Endothelial cell (in vitro differentiated cells): ENCODE measurements at regions not wholly inside any gene's neighbourhood (a gene's known extent, or its start where the extent isn't known, plus 50 kb on each side); places are given as distances from the start of the nearest gene placed in this dataset.

Source experiments
- DNase-seq: peaks from one replicate; pipeline ENCODE4 v3.0.0; 2021; ENCODE audit warnings: low spot score
- H3K27ac Mint-ChIP-seq: one replicate; pipeline ENCODE4 v1.8.0; 2021; ENCODE audit warnings: mixed read lengths, inconsistent platforms; ENCODE audit not compliant: unreplicated experiment
- H3K27me3 Mint-ChIP-seq: one replicate; pipeline ENCODE4 v1.8.0; 2021; ENCODE audit warnings: mild to moderate bottlenecking, moderate library complexity, mixed read lengths, inconsistent platforms; ENCODE audit not compliant: unreplicated experiment
- H3K36me3 Mint-ChIP-seq: one replicate; pipeline ENCODE4 v1.8.0; 2021; ENCODE audit warnings: mild to moderate bottlenecking, low read depth, mixed read lengths, inconsistent platforms; ENCODE audit not compliant: unreplicated experiment
- H3K4me1 Mint-ChIP-seq: one replicate; pipeline ENCODE4 v1.8.0; 2021; ENCODE audit warnings: mild to moderate bottlenecking, mixed read lengths, inconsistent platforms; ENCODE audit not compliant: unreplicated experiment
- H3K4me3 Mint-ChIP-seq: one replicate; pipeline ENCODE4 v1.8.0; 2021; ENCODE audit warnings: mild to moderate bottlenecking, mixed read lengths, inconsistent platforms; ENCODE audit not compliant: unreplicated experiment
- H3K9me3 Mint-ChIP-seq: one replicate; pipeline ENCODE4 v1.8.0; 2021; ENCODE audit warnings: mixed read lengths, inconsistent platforms; ENCODE audit not compliant: unreplicated experiment
- CTCF ChIP-seq: fragments of 200-600 bp; sonication (generic); IDR thresholded peaks from one replicate; pipeline ENCODE4 v1.5.0; 2021; ENCODE audit warnings: antibody characterized with exemption; ENCODE audit not compliant: unreplicated experiment

DNA sequence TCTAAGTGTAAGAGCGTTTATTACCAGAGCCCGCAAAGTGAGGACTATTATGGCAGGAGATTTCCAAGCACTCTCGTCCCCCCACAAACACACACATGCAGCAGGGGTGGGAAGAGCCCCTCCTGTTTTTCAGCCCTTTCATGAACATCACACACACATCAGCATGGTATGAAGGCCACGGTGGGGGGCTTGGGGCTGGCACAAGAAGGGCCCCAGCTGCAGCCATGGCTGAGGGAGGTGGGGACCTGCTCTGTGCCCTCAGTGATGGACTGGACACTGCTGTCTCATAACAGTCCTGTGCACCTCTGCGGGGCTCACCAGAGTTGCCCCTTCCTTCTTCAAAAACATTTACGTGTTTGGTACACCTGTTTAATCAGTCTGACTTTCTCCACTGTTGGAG, 650.7 kb downstream of the BRD1 start:
- DNase-seq = no peak
- H3K4me1 Mint-ChIP-seq = no peaks in the 10 kb centered on the region
- H3K36me3 Mint-ChIP-seq = no peaks in the 10 kb centered on the region
- no peak overlapping the region for H3K4me3 Mint-ChIP-seq
- no peak overlapping the region for H3K27ac Mint-ChIP-seq
- peaks cover 2% of the 10 kb centered on the region for H3K27me3 Mint-ChIP-seq
- no peak for TF ChIP-seq CTCF
- no peaks in the 10 kb centered on the region for H3K9me3 Mint-ChIP-seq

GRCh38 chr22:49170053-49170452, 657.6 kb downstream of the BRD1 start:
- DNase-seq = no peak
- no peaks in the 10 kb centered on the region for H3K9me3 Mint-ChIP-seq
- H3K27me3 Mint-ChIP-seq = peaks cover 4% of the 10 kb centered on the region
- H3K4me1 Mint-ChIP-seq = no peaks in the 10 kb centered on the region
- no peak for TF ChIP-seq CTCF
- H3K4me3 Mint-ChIP-seq = no peak overlapping the region
- H3K36me3 Mint-ChIP-seq = no peaks in the 10 kb centered on the region
- H3K27ac Mint-ChIP-seq = no peak overlapping the region

- H3K36me3 Mint-ChIP-seq = no peaks in the 10 kb centered on the region
- TF ChIP-seq CTCF = no peak
- DNase-seq = no peak
- no peaks in the 10 kb centered on the region for H3K4me1 Mint-ChIP-seq
- no peak overlapping the region for H3K27ac Mint-ChIP-seq
- H3K27me3 Mint-ChIP-seq = peaks cover 4% of the 10 kb centered on the region
- no peak overlapping the region for H3K4me3 Mint-ChIP-seq
- H3K9me3 Mint-ChIP-seq = no peaks in the 10 kb centered on the region
Observed at GRCh38 chr22:49169074-49169744, 658.5 kb downstream of the BRD1 start.

DNA sequence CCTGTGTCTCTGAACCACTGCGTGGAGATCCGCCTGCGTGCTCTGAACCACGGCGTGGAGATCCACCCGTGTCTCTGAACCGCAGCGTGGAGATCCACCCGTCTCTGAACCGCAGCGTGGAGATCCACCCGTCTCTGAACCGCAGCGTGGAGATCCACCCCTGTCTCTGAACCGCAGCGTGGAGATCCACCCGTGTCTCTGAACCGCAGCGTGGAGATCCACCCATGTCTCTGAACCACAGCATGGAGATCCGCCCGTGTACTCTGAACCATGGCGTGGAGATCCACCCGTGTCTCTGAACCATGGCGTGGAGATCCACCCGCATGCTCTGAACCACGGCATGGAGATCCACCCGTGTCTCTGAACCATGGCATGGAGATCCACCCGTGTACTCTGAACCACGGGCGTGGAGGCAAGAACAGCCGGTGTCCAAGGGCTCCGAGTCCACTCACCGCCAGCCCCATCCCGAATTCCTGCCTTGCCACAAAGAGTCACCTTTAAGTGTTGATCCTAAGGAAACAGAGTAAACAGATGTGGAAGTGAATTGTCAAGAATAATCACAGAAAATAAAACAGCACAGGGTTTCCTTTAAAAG, 659.4 kb downstream of the BRD1 start:
- Mint-ChIP-seq H3K4me1 (no peaks in the 10 kb centered on the region), H3K9me3 (no peaks in the 10 kb centered on the region), H3K27ac (no peak overlapping the region), H3K36me3 (no peaks in the 10 kb centered on the region), H3K4me3 (no peak overlapping the region), H3K27me3 (peaks cover 4% of the 10 kb centered on the region)
- no peak for DNase-seq
- no peak for TF ChIP-seq CTCF

DNA sequence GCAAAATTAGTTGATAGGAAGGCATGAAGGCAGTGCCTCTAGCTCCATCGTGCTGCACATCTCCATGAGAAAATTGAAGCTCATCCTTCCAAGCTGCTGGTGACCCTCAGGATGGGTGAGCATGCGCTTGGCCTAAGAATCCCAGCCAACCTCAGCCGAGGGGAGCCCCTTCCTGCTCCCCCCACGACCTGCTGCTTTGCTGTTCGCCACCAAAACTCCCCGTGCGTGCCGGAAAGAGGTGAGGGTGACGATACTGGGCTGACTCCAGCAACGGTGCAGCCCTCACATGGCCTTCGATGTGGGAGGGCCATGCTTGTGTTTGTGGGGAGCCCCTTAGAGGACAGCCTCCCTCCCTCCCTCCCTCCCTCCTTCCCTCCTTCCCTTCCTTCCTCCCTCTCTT, 660.9 kb downstream of the BRD1 start:
- Mint-ChIP-seq H3K27ac (no peak overlapping the region), H3K4me3 (no peak overlapping the region), H3K36me3 (no peaks in the 10 kb centered on the region), H3K4me1 (no peaks in the 10 kb centered on the region), H3K27me3 (peaks cover 2% of the 10 kb centered on the region), H3K9me3 (no peaks in the 10 kb centered on the region)
- no peak for TF ChIP-seq CTCF
- no peak for DNase-seq
